Psoas muscle (tissue), 7 donors: ENCODE measurements at regions not wholly inside any gene's neighbourhood (a gene's known extent, or its start where the extent isn't known, plus 50 kb on each side); places are given as distances from the start of the nearest gene placed in this dataset.
"Not testable (repeated sequence)": the region's sequence is repeated elsewhere in the genome, so short reads cannot be mapped to it uniquely, and the experiment has no call there.

ENCODE experiments used
- ATAC-seq, 4 donors: fragments of 200-7000 bp; cut with Tn5 transposase; one replicate each; pipeline ENCODE4 v1.9.1; 2020; ENCODE audit warnings: moderate library complexity in 3 of 4, mild to moderate bottlenecking in 2 of 4
- DNase-seq, 2 donors: peaks; one replicate each; pipeline ENCODE4 v3.0.0-alpha.2; 2020
- H3K27ac ChIP-seq: fragments of 200-600 bp; one replicate; pipeline ENCODE4 v1.8.0; 2022
- H3K27me3 ChIP-seq, 3 donors: fragments of 200-600 bp in 1 of 3; one replicate each; pipeline versions ENCODE4 v1.6.1 to v1.8.0; 2013 to 2022; ENCODE audit warnings: low read length in 2 of 3, mild to moderate bottlenecking in 2 of 3, moderate library complexity in 1 of 3; ENCODE audit not compliant: insufficient read depth in 3 of 3
- H3K36me3 ChIP-seq, 2 donors: fragments of 200-600 bp in 1 of 2; one replicate each; pipeline versions ENCODE4 v1.6.1 to v1.8.0; 2013 to 2022; ENCODE audit warnings: low read depth in 1 of 2, mild to moderate bottlenecking in 1 of 2, moderate library complexity in 1 of 2; ENCODE audit not compliant: insufficient read depth in 1 of 2
- H3K4me1 ChIP-seq: fragments of 200-600 bp; one replicate; pipeline ENCODE4 v1.8.0; 2022
- H3K4me3 ChIP-seq: fragments of 200-600 bp; one replicate; pipeline ENCODE4 v1.8.0; 2022; ENCODE audit warnings: mild to moderate bottlenecking
- H3K9me3 ChIP-seq: fragments of 200-600 bp; one replicate; pipeline ENCODE4 v1.8.0; 2022
- WGBS, 3 donors: extraction: QIAGEN DNeasy Blood & Tissue Kit; methylation state at CpG; one replicate each; pipeline versions ENCODE4 v1.1.6 to v1.1.7; 2013; 5-methylcytosine and 5-hydroxymethylcytosine counted together
- intact Hi-C, 2 donors: fragments of 100-400 bp; cut with DNase I; formaldehyde crosslinking; loops; one replicate each; pipeline versions ENCODE4 v1.11.0 to v1.14.2; 2022
- TF ChIP-seq, protein P1 (sequence below): fragments of 200-600 bp; IDR thresholded peaks from one replicate; pipeline ENCODE4 v1.8.0; 2022; ENCODE audit warnings: antibody characterized with exemption
- donor health status: healthy with polysubstance abuse.
- donor health status: DM: no; HTN: no; CAD: no; lungs with moderate emphysema.
- donor health status: Bipolar disorder and iron deficiency.
- donor health status: healthy.
- donor health status: DM: yes; HTN: yes; CAD: no.
- donor health status: DM: no; HTN: no; CAD: no.
- donor health status: DM: yes; HTN: yes; CAD: no.

DNA sequence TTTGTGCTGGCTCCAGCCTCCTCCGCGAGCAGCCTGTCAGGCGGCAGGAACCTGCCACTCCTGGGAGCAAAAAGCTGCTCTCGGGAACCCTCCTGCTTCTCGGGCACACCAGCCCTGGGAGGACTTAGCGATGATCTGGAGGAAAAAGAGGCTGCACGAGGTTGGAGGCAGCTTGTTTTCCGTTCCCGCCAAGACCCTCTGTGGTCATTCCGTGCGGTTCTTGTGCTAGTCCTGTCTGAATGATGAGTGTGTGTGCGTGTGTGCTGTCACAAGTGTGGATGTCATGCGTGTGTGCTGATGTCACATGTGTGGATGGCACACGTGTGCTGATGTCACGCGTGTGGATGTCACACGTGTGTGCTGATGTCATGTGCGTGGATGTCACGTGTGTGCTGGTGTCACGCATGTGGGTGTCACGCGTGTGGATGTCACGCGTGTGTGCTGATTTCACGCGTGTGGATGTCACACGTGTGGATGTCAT is 150.0 kb downstream of the NPIPB11 start:
- no peaks in the 10 kb centered on the region for H3K4me1 ChIP-seq
- TF ChIP-seq, protein P1, sequence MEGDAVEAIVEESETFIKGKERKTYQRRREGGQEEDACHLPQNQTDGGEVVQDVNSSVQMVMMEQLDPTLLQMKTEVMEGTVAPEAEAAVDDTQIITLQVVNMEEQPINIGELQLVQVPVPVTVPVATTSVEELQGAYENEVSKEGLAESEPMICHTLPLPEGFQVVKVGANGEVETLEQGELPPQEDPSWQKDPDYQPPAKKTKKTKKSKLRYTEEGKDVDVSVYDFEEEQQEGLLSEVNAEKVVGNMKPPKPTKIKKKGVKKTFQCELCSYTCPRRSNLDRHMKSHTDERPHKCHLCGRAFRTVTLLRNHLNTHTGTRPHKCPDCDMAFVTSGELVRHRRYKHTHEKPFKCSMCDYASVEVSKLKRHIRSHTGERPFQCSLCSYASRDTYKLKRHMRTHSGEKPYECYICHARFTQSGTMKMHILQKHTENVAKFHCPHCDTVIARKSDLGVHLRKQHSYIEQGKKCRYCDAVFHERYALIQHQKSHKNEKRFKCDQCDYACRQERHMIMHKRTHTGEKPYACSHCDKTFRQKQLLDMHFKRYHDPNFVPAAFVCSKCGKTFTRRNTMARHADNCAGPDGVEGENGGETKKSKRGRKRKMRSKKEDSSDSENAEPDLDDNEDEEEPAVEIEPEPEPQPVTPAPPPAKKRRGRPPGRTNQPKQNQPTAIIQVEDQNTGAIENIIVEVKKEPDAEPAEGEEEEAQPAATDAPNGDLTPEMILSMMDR = no peak
- no peaks in the 10 kb centered on the region for H3K36me3 ChIP-seq
- H3K27me3 ChIP-seq = no peaks in the 10 kb centered on the region
- WGBS, 3 donors = 87 to 93% (median 89%) methylated on average over 27 of the region's 27 CpGs
- H3K27ac ChIP-seq = no peak overlapping the region
- H3K4me3 ChIP-seq = no peak overlapping the region
- intact Hi-C loops = no loop called here
- no peaks in the 10 kb centered on the region for H3K9me3 ChIP-seq
- no peak for DNase-seq
- no peak for ATAC-seq

DNA sequence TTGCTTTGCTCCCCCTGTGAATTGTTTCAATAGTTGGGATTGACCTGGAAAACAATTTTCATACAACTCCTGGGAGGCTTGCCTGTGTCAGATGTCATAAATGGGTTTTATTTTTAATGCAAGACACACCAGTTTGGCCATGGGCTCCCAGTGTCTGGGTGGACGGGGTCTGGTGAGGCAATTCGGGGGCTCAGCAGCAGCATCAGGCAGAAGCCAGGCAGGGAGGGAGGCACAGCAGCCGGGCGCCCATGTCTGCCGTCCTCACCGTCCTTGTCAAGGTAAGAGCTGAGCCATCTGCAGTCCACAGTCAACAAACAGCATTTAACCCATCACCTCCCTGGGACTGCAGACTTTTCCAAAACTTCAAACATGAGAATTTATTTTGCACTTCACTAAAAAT is 150.6 kb downstream of the NPIPB11 start:
- H3K27ac ChIP-seq, H3K4me3 ChIP-seq, H3K27me3 ChIP-seq, intact Hi-C loops, ATAC-seq, DNase-seq, H3K36me3 ChIP-seq, H3K4me1 ChIP-seq, H3K9me3 ChIP-seq: not testable (repeated sequence)
- 52 to 67% (median 55%) methylated on average over 6 of the region's 6 CpGs for WGBS, 3 donors

DNA sequence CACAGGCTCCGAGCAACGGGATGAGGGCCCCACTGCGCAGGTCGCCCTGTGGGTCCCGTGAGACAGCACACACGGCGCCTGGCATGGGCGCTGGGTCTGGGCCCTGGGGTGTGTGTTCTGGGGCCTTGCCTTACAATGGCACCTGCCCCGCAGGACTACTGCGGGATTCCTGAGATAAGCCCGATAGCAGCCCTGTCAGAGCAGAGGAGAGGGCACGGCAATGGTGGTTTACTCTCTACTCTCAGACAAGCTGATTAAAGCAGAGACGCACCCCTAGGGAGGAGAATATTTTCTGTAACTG is 151.1 kb downstream of the NPIPB11 start:
- DNase-seq, intact Hi-C loops, H3K27ac ChIP-seq, H3K4me3 ChIP-seq, H3K9me3 ChIP-seq, H3K27me3 ChIP-seq, H3K36me3 ChIP-seq, H3K4me1 ChIP-seq, ATAC-seq: not testable (repeated sequence)
- WGBS, 3 donors = 83 to 92% (median 91%) methylated on average over 7 to 13 of the region's 13 CpGs

- no peaks in the 10 kb centered on the region for H3K9me3 ChIP-seq
- TF ChIP-seq, protein P1 = no peak
- intact Hi-C loops = no loop called here
- no peak overlapping the region for H3K4me3 ChIP-seq
- DNase-seq = no peak
- ATAC-seq = no peak
- H3K4me1 ChIP-seq = no peaks in the 10 kb centered on the region
- no peaks in the 10 kb centered on the region for H3K27me3 ChIP-seq
- WGBS, 3 donors = 86 to 88% (median 88%) methylated on average over 31 to 33 of the region's 33 CpGs
- no peak overlapping the region for H3K27ac ChIP-seq
- H3K36me3 ChIP-seq = no peaks in the 10 kb centered on the region
Measured at GRCh38 chr16:29254676-29255495, 151.6 kb downstream of the NPIPB11 start.

- WGBS, 3 donors = 87 to 91% (median 90%) methylated on average over 34 to 35 of the region's 35 CpGs
- intact Hi-C loops, H3K36me3 ChIP-seq: not testable (repeated sequence)
Measured at GRCh38 chr16:29253716-29254590, 152.6 kb downstream of the NPIPB11 start.

DNA sequence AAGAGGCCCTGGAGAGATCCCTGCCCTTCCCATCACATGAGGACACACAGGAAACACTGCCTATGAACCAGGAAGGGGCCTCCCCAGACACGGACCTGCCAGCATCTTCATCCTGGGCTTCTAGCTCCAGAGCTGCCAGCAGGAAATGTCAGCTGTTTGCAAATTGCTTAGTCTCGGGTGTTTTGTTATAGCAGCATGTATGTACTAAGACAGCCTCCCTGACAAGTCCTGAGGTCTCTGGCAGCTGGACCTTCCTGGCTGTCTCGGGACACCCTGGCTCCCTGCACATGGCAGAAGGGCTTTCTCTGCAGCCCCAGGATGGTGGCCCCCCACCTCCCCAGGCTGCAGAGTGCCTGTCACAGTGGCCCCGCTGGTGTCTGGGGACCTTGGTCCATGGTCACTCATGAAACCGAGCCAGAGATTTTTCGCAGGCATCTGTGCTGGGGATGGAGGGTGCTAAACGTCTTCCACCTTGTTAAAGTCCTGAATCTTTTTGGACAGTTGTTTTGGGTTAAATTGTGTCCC is 153.4 kb downstream of the NPIPB11 start:
- H3K36me3 ChIP-seq, DNase-seq, H3K4me1 ChIP-seq, H3K27ac ChIP-seq, H3K9me3 ChIP-seq, intact Hi-C loops, H3K4me3 ChIP-seq, H3K27me3 ChIP-seq, ATAC-seq: not testable (repeated sequence)
- 73 to 95% (median 81%) methylated on average over 7 of the region's 7 CpGs for WGBS, 3 donors

More at GRCh38 chr16:29253716-29254590, 152.6 kb downstream of the NPIPB11 start:
- H3K9me3 ChIP-seq, H3K4me1 ChIP-seq, H3K27ac ChIP-seq, ATAC-seq, DNase-seq, H3K27me3 ChIP-seq, H3K4me3 ChIP-seq: not testable (repeated sequence)

DNA sequence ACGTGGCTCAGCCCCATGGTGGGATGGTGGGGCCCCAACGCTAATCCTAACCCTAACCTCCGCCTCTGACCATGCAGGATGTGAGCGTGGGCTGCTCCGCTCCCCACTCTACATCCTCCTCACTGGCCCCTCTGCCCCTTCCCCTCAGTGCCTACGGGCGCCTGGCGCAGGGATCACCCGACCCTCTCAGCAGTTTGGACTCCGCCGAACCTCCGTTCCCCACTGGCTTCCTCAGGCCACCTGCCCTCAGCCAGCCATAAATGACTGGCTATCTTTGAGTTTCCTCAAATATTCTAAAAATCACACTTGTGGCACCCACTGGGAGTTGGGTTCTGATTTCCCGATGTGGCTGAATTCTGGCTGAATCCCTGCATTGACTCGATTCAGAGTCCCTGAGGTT is 154.2 kb downstream of the NPIPB11 start:
- intact Hi-C loops, H3K36me3 ChIP-seq, H3K4me3 ChIP-seq, H3K27ac ChIP-seq, ATAC-seq, H3K4me1 ChIP-seq, H3K9me3 ChIP-seq, DNase-seq, H3K27me3 ChIP-seq: not testable (repeated sequence)
- WGBS, 3 donors = 94 to 97% (median 96%) methylated on average over 14 of the region's 14 CpGs

DNA sequence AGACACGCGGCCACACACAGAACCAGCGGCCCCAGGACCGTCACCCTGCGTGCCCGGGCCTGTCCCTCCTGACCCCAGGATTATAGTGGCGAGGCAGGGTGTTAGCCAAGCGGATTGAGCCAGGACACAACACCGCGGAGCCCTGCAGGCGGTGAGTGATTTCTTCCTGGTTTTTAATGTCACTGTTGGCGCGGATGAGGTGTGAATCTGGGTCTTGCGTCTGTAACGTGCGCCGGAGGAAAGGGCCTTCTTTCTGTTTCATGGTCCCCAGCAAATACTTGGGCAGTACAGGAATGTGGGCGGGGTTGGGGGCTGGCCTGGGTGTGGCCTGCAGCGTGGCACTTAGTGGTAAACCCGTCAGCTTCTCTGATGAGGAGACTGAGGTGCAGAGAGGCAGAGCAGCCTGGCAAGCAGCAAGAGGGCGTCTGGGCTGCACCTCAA is 154.9 kb downstream of the NPIPB11 start:
- H3K36me3 ChIP-seq, H3K27ac ChIP-seq, ATAC-seq, H3K4me1 ChIP-seq, H3K9me3 ChIP-seq, H3K4me3 ChIP-seq, DNase-seq, intact Hi-C loops, H3K27me3 ChIP-seq: not testable (repeated sequence)
- WGBS, 3 donors = 85 to 86% (median 85%) methylated on average over 15 to 21 of the region's 21 CpGs

GRCh38 chr16:29250923-29251434 is 155.5 kb downstream of the NPIPB11 start:
- intact Hi-C loops, H3K36me3 ChIP-seq, H3K27ac ChIP-seq, H3K9me3 ChIP-seq, H3K4me3 ChIP-seq, H3K27me3 ChIP-seq, ATAC-seq, H3K4me1 ChIP-seq, DNase-seq: not testable (repeated sequence)
- 89 to 93% (median 89%) methylated on average over 12 to 14 of the region's 19 CpGs for WGBS, 3 donors
